GM12878 (cell line): ENCODE measurements at regions not wholly inside any gene's neighbourhood (a gene's known extent, or its start where the extent isn't known, plus 50 kb on each side); places are given as distances from the start of the nearest gene placed in this dataset.

Experiments used
- CTCF ChIP-seq, 3 experiments: IDR thresholded peaks in 2 of 3; conservative IDR thresholded peaks in 1 of 3; 2 replicates each; pipeline ENCODE4 v1.5.1; 2011; ENCODE audit warnings: low read depth in 3 of 3, low read length in 3 of 3, mild to moderate bottlenecking in 3 of 3, control low read depth in 2 of 3, moderate library complexity in 2 of 3, inconsistent platforms in 1 of 3, mixed read lengths in 1 of 3; ENCODE audit not compliant: control insufficient read depth in 2 of 3, insufficient read depth in 1 of 3; ENCODE audit errors: extremely low read depth in 1 of 3
- MTA2 ChIP-seq: fragments of 450-650 bp; IDR thresholded peaks from 2 replicates; pipeline ENCODE4 v1.6.1; 2016; ENCODE audit warnings: low read depth, mild to moderate bottlenecking, moderate library complexity
- RBBP5 ChIP-seq: fragments of 200-600 bp; sonication (generic); conservative IDR thresholded peaks from 2 replicates; pipeline ENCODE4 v1.6.1; 2016
- SUZ12 ChIP-seq: fragments of 200-600 bp; sonication (generic); IDR thresholded peaks from one replicate; pipeline ENCODE4 v1.6.1; 2018; ENCODE audit warnings: antibody characterized with exemption, mild to moderate bottlenecking; ENCODE audit not compliant: unreplicated experiment
- TF ChIP-seq, protein P1 (sequence below): fragments of 450-650 bp; IDR thresholded peaks from 2 replicates; pipeline ENCODE4 v1.6.1; 2017; ENCODE audit warnings: low read depth, mild to moderate bottlenecking, moderate library complexity

DNA sequence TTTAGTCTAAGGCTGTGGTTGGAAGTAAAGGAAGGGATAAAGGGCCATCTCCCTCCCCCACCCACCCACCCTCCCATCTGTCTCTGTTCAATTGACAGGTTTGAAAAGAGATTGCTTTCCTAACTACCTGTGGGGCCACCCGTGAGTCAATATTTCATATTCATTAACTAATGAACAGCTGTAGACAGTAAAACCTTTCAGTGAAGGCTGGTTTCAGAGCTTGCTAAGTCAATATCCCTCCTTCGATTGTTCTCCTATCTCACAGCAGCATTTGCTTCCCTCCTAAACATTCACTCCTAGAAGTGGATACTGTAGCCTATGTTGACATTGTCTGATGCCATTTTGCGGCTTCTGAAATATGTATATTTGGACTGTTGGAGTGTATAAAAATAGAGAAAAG is 85.9 kb upstream of the SYNPR start:
- TF ChIP-seq CTCF (IDR thresholded peaks at IDR 0.05 in 2 of 3, conservative IDR thresholded peaks at IDR 0.05 in 1 of 3; ENCODE audit: control insufficient read depth in 2 of 3, extremely low read depth in 1 of 3, insufficient read depth in 1 of 3, low read depth in 3 of 3, low read length in 3 of 3), result no peak
- no peak for TF ChIP-seq MTA2
- TF ChIP-seq, protein P1, sequence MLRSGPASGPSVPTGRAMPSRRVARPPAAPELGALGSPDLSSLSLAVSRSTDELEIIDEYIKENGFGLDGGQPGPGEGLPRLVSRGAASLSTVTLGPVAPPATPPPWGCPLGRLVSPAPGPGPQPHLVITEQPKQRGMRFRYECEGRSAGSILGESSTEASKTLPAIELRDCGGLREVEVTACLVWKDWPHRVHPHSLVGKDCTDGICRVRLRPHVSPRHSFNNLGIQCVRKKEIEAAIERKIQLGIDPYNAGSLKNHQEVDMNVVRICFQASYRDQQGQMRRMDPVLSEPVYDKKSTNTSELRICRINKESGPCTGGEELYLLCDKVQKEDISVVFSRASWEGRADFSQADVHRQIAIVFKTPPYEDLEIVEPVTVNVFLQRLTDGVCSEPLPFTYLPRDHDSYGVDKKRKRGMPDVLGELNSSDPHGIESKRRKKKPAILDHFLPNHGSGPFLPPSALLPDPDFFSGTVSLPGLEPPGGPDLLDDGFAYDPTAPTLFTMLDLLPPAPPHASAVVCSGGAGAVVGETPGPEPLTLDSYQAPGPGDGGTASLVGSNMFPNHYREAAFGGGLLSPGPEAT, result no peak
- no peak for TF ChIP-seq SUZ12
- TF ChIP-seq RBBP5, result no peak
